HCT116 (cell line): ENCODE measurements at regions not wholly inside any gene's neighbourhood (a gene's known extent, or its start where the extent isn't known, plus 50 kb on each side); places are given as distances from the start of the nearest gene placed in this dataset.

Source experiments
- ATAC-seq: fragments of 200-7000 bp; cut with Tn5 transposase; 2 replicates; pipeline ENCODE4 v1.9.1; 2020; ENCODE audit warnings: mild to moderate bottlenecking, moderate library complexity
- BruUV-seq: library from RNA; stranded (reverse); fragments of 400-500 nt; replicated peaks from 2 replicates; lab custom pipeline; 2021; lab: Mats Ljungman, UMichigan
- CTCF ChIA-PET: fragments of 300-600 bp; sonication (Branson Sonifier 250); formaldehyde crosslinking; loops from one replicate; lab custom pipeline; 2021; ENCODE audit warnings: antibody characterized with exemption; lab: Charles Lee
- POLR2A ChIA-PET: fragments of 300-600, 350-600 bp; sonication (Branson Sonifier 250); formaldehyde crosslinking; loops from one replicate; lab custom pipeline; 2021; ENCODE audit warnings: antibody characterized with exemption; lab: Charles Lee
- RAD21 ChIA-PET, 2 experiments: fragments of 300-600 bp; sonication (Branson Sonifier 250); formaldehyde crosslinking; loops; one replicate each; lab custom pipeline; 2023; ENCODE audit warnings: low total read pairs in 2 of 2; ENCODE audit not compliant: uncharacterized antibody in 2 of 2, unreplicated experiment in 2 of 2, low non-redundant PET in 1 of 2; lab: Charles Lee
- DNase-seq: peaks from one replicate; pipeline ENCODE4 v3.0.0-alpha.2; 2010; ENCODE audit warnings: low read depth, low spot score
- H2AFZ ChIP-seq: fragments of 200-600 bp; shearing (Covaris generic), sonication (generic); 2 replicates; pipeline ENCODE4 v1.6.1; 2017; ENCODE audit warnings: low read depth, mixed run types, mixed read lengths, antibody characterized with exemption, low read length; ENCODE audit not compliant: poor library complexity, severe bottlenecking
- H3K27ac ChIP-seq: 2 replicates; pipeline ENCODE4 v1.5.1; 2012; ENCODE audit warnings: low read depth, low read length
- H3K27me3 ChIP-seq: fragments of 200-600 bp; sonication (generic); 2 replicates; pipeline ENCODE4 v1.6.1; 2016; ENCODE audit warnings: mixed run types, low read length, mixed read lengths; ENCODE audit not compliant: insufficient read depth
- H3K36me3 ChIP-seq, 2 experiments: fragments of 200-500 bp in 1 of 2; fragments of 200-600 bp in 1 of 2; sonication (Bioruptor generic) in 1 of 2; sonication (generic) in 1 of 2; 2 replicates each; pipeline versions ENCODE4 v1.5.1 to v1.6.1; 2014 to 2016; ENCODE audit warnings: low read length in 2 of 2, inconsistent platforms in 1 of 2, mixed read lengths in 1 of 2, mixed run types in 1 of 2; ENCODE audit not compliant: insufficient read depth in 2 of 2, control insufficient read depth in 1 of 2
- H3K4me1 ChIP-seq, 2 experiments: fragments of 200-600 bp in 1 of 2; sonication (generic) in 1 of 2; 2 replicates each; pipeline versions ENCODE4 v1.5.1 to v1.6.1; 2012 to 2017; ENCODE audit warnings: low read length in 2 of 2, inconsistent platforms in 1 of 2, mild to moderate bottlenecking in 1 of 2, mixed read lengths in 1 of 2, mixed run types in 1 of 2, moderate library complexity in 1 of 2; ENCODE audit not compliant: insufficient read depth in 2 of 2, control insufficient read depth in 1 of 2
- H3K4me2 ChIP-seq: fragments of 200-600 bp; sonication (generic); 2 replicates; pipeline ENCODE4 v1.6.1; 2017; ENCODE audit warnings: mixed run types, low read length, mixed read lengths
- H3K4me3 ChIP-seq, 2 experiments: fragments of 200-600 bp in 1 of 2; sonication (generic) in 1 of 2; replicated peaks in 1 of 2; 2 replicates each; pipeline ENCODE4 v1.5.1; 2011 to 2016; ENCODE audit warnings: low read length in 2 of 2, control low read depth in 1 of 2, low read depth in 1 of 2, mild to moderate bottlenecking in 1 of 2, mixed read lengths in 1 of 2, mixed run types in 1 of 2
- H3K79me2 ChIP-seq: fragments of 200-600 bp; sonication (generic); 2 replicates; pipeline ENCODE4 v1.6.1; 2017; ENCODE audit warnings: mild to moderate bottlenecking, mixed run types, low read length, moderate library complexity, mixed read lengths; ENCODE audit not compliant: insufficient read depth
- H3K9ac ChIP-seq: fragments of 200-600 bp; sonication (generic); 2 replicates; pipeline ENCODE4 v1.6.1; 2016; ENCODE audit warnings: low read length, mixed read lengths
- H3K9me2 ChIP-seq: fragments of 200-600 bp; sonication (generic), shearing (Covaris generic); 2 replicates; pipeline ENCODE4 v1.6.1; 2017; ENCODE audit warnings: mixed run types, mild to moderate bottlenecking, moderate library complexity; ENCODE audit not compliant: insufficient read depth
- H3K9me3 ChIP-seq, 2 experiments: fragments of 200-500 bp in 1 of 2; fragments of 200-600 bp in 1 of 2; sonication (Bioruptor generic) in 1 of 2; sonication (generic) in 1 of 2; 2 replicates each; pipeline ENCODE4 v1.6.1; 2014 to 2017; ENCODE audit warnings: low read length in 2 of 2, mixed read lengths in 2 of 2, inconsistent platforms in 1 of 2, low read depth in 1 of 2, mild to moderate bottlenecking in 1 of 2, mixed run types in 1 of 2, moderate library complexity in 1 of 2; ENCODE audit not compliant: control insufficient read depth in 1 of 2, insufficient read depth in 1 of 2
- H4K20me1 ChIP-seq: fragments of 200-600 bp; sonication (generic), shearing (Covaris generic); 2 replicates; pipeline ENCODE4 v1.6.1; 2017; ENCODE audit warnings: mixed run types, mild to moderate bottlenecking, moderate library complexity; ENCODE audit not compliant: insufficient read depth
- CBX3 ChIP-seq: IDR thresholded peaks from 2 replicates; pipeline ENCODE4 v1.6.1; 2012; ENCODE audit warnings: low read depth
- EGR1 ChIP-seq: IDR thresholded peaks from 2 replicates; pipeline ENCODE4 v1.6.1; 2012; ENCODE audit warnings: low read depth
- ELF1 ChIP-seq: IDR thresholded peaks from 2 replicates; pipeline ENCODE4 v1.6.1; 2012; ENCODE audit warnings: low read depth, borderline replicate concordance
- EZH2 ChIP-seq: fragments of 200-600 bp; sonication (generic); IDR thresholded peaks from 2 replicates; pipeline ENCODE4 v1.6.1; 2017; ENCODE audit warnings: antibody characterized with exemption, mixed run types
- JUND ChIP-seq: IDR thresholded peaks from 2 replicates; pipeline ENCODE4 v1.6.1; 2012
- POLR2A ChIP-seq: IDR thresholded peaks from 2 replicates; pipeline ENCODE4 v1.7.0; 2011; ENCODE audit warnings: borderline replicate concordance; ENCODE audit not compliant: insufficient read depth, insufficient read length; ENCODE audit errors: extremely low read depth
- SIN3A ChIP-seq: IDR thresholded peaks from 2 replicates; pipeline ENCODE4 v1.6.1; 2012; ENCODE audit warnings: low read depth
- SRF ChIP-seq: IDR thresholded peaks from 2 replicates; pipeline ENCODE4 v1.6.1; 2012; ENCODE audit warnings: low read depth
- TCF7L2 ChIP-seq: IDR thresholded peaks from 2 replicates; pipeline ENCODE4 v1.7.0; 2011; ENCODE audit warnings: borderline replicate concordance, inconsistent platforms; ENCODE audit not compliant: insufficient read depth, insufficient read length; ENCODE audit errors: extremely low read depth
- YY1 ChIP-seq: IDR thresholded peaks from 2 replicates; pipeline ENCODE4 v1.6.1; 2011; ENCODE audit warnings: low read length, low read depth, moderate library complexity, mild to moderate bottlenecking; ENCODE audit not compliant: insufficient replicate concordance; ENCODE audit errors: extremely low read depth
- intact Hi-C: fragments of 100-400 bp; cut with micrococcal nuclease; formaldehyde crosslinking; loops from 2 replicates; pipeline ENCODE4 v1.10.0; 2022
- TF ChIP-seq, protein P1 (sequence below): IDR thresholded peaks from 2 replicates; pipeline ENCODE4 v1.6.1; 2012; ENCODE audit warnings: low read depth
- TF ChIP-seq, protein P2 (sequence below): IDR thresholded peaks from 2 replicates; pipeline ENCODE4 v1.6.1; 2012
- TF ChIP-seq, protein P3 (sequence below): IDR thresholded peaks from 2 replicates; pipeline ENCODE4 v1.6.1; 2011; ENCODE audit warnings: mild to moderate bottlenecking, low read length, moderate library complexity; ENCODE audit not compliant: insufficient replicate concordance; ENCODE audit errors: extremely low read depth
- TF ChIP-seq, protein P4 (sequence below), 3 experiments: fragments of 200-600 bp in 1 of 3; sonication (generic) in 1 of 3; IDR thresholded peaks in 2 of 3; conservative IDR thresholded peaks in 1 of 3; 2 replicates each; pipeline ENCODE4 v1.5.1; 2012 to 2017; ENCODE audit warnings: low read depth in 2 of 3, low read length in 2 of 3, antibody characterized with exemption in 1 of 3, borderline replicate concordance in 1 of 3, control low read depth in 1 of 3, mild to moderate bottlenecking in 1 of 3, mixed read lengths in 1 of 3, mixed run types in 1 of 3, moderate library complexity in 1 of 3; ENCODE audit not compliant: insufficient read depth in 1 of 3

DNA sequence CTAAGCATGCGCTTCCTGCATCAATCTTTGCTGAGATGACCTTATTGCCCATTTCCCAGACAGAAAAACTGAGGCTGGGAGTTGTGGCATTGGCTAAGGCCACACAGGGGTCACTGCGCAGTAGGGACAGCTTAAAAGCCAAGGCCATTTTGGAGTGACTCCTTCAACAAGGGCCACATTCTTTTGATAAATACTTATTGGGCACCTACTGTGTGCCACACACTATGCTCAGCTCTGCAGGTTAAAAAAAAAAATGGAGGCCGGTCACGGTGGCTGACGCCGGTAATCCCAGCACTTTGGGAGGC, 108.6 kb downstream of the CEBPB start (continued):
- TF ChIP-seq, protein P1, sequence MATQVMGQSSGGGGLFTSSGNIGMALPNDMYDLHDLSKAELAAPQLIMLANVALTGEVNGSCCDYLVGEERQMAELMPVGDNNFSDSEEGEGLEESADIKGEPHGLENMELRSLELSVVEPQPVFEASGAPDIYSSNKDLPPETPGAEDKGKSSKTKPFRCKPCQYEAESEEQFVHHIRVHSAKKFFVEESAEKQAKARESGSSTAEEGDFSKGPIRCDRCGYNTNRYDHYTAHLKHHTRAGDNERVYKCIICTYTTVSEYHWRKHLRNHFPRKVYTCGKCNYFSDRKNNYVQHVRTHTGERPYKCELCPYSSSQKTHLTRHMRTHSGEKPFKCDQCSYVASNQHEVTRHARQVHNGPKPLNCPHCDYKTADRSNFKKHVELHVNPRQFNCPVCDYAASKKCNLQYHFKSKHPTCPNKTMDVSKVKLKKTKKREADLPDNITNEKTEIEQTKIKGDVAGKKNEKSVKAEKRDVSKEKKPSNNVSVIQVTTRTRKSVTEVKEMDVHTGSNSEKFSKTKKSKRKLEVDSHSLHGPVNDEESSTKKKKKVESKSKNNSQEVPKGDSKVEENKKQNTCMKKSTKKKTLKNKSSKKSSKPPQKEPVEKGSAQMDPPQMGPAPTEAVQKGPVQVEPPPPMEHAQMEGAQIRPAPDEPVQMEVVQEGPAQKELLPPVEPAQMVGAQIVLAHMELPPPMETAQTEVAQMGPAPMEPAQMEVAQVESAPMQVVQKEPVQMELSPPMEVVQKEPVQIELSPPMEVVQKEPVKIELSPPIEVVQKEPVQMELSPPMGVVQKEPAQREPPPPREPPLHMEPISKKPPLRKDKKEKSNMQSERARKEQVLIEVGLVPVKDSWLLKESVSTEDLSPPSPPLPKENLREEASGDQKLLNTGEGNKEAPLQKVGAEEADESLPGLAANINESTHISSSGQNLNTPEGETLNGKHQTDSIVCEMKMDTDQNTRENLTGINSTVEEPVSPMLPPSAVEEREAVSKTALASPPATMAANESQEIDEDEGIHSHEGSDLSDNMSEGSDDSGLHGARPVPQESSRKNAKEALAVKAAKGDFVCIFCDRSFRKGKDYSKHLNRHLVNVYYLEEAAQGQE: no peak
- TF ChIP-seq, protein P2, sequence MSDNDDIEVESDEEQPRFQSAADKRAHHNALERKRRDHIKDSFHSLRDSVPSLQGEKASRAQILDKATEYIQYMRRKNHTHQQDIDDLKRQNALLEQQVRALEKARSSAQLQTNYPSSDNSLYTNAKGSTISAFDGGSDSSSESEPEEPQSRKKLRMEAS: no peak
- TF ChIP-seq, protein P3, sequence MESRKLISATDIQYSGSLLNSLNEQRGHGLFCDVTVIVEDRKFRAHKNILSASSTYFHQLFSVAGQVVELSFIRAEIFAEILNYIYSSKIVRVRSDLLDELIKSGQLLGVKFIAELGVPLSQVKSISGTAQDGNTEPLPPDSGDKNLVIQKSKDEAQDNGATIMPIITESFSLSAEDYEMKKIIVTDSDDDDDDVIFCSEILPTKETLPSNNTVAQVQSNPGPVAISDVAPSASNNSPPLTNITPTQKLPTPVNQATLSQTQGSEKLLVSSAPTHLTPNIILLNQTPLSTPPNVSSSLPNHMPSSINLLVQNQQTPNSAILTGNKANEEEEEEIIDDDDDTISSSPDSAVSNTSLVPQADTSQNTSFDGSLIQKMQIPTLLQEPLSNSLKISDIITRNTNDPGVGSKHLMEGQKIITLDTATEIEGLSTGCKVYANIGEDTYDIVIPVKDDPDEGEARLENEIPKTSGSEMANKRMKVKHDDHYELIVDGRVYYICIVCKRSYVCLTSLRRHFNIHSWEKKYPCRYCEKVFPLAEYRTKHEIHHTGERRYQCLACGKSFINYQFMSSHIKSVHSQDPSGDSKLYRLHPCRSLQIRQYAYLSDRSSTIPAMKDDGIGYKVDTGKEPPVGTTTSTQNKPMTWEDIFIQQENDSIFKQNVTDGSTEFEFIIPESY: no peak

DNA sequence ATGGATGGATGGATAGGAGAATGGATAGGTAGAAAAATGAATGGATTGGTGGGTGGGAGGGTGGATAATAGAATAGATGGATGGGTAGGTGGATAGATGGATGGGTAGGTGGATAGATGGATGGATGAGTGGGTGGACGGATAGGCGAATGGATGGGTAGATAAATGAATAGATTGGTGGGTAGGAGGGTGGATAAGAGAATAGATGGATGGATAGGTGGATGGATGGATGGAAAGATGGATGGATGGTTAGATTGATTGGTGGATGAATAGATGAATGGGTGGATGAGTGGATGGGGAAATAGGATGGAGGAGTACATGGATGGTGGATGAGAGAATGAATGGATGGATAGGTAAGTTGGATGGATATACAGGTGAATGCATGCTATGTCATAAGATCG, 110.5 kb downstream of the CEBPB start:
- no peak overlapping the region for H2AFZ ChIP-seq
- H3K4me3 ChIP-seq: no peak overlapping the region
- ChIA-PET POLR2A (no interaction called here), CTCF (no interaction called here), RAD21 (no interaction called here)
- H3K9me2 ChIP-seq: no peaks in the 10 kb centered on the region
- H3K4me2 ChIP-seq: no peak overlapping the region
- peaks cover 8 to 18% of the 10 kb centered on the region in 2 experiments for H3K4me1 ChIP-seq
- no peaks in the 10 kb centered on the region for H3K36me3 ChIP-seq
- H4K20me1 ChIP-seq: no peaks in the 10 kb centered on the region
- no peak overlapping the region for H3K27ac ChIP-seq
- no peaks in the 10 kb centered on the region for H3K9me3 ChIP-seq
- no peak overlapping the region for H3K9ac ChIP-seq
- ATAC-seq (no peak), DNase-seq (no peak)
- H3K27me3 ChIP-seq: no peaks in the 10 kb centered on the region
- intact Hi-C loops: no loop called here
- H3K79me2 ChIP-seq: no peaks in the 10 kb centered on the region
- BruUV-seq: no TSS peak
- TF ChIP-seq SIN3A: no peak
- TF ChIP-seq TCF7L2: no peak
- TF ChIP-seq ELF1: no peak
- TF ChIP-seq YY1: no peak
- TF ChIP-seq POLR2A: no peak
- TF ChIP-seq, protein P1: no peak
- TF ChIP-seq, protein P4, sequence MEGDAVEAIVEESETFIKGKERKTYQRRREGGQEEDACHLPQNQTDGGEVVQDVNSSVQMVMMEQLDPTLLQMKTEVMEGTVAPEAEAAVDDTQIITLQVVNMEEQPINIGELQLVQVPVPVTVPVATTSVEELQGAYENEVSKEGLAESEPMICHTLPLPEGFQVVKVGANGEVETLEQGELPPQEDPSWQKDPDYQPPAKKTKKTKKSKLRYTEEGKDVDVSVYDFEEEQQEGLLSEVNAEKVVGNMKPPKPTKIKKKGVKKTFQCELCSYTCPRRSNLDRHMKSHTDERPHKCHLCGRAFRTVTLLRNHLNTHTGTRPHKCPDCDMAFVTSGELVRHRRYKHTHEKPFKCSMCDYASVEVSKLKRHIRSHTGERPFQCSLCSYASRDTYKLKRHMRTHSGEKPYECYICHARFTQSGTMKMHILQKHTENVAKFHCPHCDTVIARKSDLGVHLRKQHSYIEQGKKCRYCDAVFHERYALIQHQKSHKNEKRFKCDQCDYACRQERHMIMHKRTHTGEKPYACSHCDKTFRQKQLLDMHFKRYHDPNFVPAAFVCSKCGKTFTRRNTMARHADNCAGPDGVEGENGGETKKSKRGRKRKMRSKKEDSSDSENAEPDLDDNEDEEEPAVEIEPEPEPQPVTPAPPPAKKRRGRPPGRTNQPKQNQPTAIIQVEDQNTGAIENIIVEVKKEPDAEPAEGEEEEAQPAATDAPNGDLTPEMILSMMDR (IDR thresholded peaks at IDR 0.05 in 2 of 3, conservative IDR thresholded peaks at IDR 0.05 in 1 of 3; ENCODE audit: borderline replicate concordance in 1 of 3, insufficient read depth in 1 of 3, low read depth in 2 of 3, low read length in 2 of 3): no peak
- no peak for TF ChIP-seq EZH2
- no peak for TF ChIP-seq EGR1
- no peak for TF ChIP-seq JUND
- TF ChIP-seq SRF: no peak
- no peak for TF ChIP-seq CBX3
